B cell (primary cell): ENCODE measurements at regions not wholly inside any gene's neighbourhood (a gene's known extent, or its start where the extent isn't known, plus 50 kb on each side); places are given as distances from the start of the nearest gene placed in this dataset.

ENCODE experiments used
- ATAC-seq: fragments of 200-7000 bp; cut with Tn5 transposase; one replicate; pipeline ENCODE4 v1.10.0; 2021; ENCODE audit warnings: low read depth, mild to moderate bottlenecking, moderate number of reproducible peaks, moderate library complexity
- CTCF ChIA-PET: fragments of 350-600 bp; sonication (Branson Sonifier 250); formaldehyde crosslinking; loops from one replicate; lab custom pipeline; 2021; ENCODE audit warnings: antibody characterized with exemption, inconsistent platforms; lab: Charles Lee
- POLR2A ChIA-PET: fragments of 350-600 bp; sonication (Branson Sonifier 250); formaldehyde crosslinking; loops from one replicate; lab custom pipeline; 2021; ENCODE audit warnings: antibody characterized with exemption; lab: Charles Lee
- DNase-seq: peaks from one replicate; pipeline ENCODE4 v3.0.0; 2013
- H2AFZ ChIP-seq: 2 replicates; pipeline ENCODE4 v1.6.1; 2012; ENCODE audit warnings: mild to moderate bottlenecking, low read depth, low read length; ENCODE audit not compliant: insufficient read depth, poor library complexity, severe bottlenecking
- H3K27ac ChIP-seq, 2 donors: 1 replicate in 1 of 2; 2 replicates in 1 of 2; pipeline ENCODE4 v1.5.1; 2012 to 2013; ENCODE audit warnings: low read length in 2 of 2, mild to moderate bottlenecking in 2 of 2, moderate library complexity in 1 of 2
- H3K27me3 ChIP-seq, 4 experiments: fragments of 200-600 bp in 1 of 4; sonication (generic) in 1 of 4; replicated peaks in 1 of 4; 1 replicate in 2 of 4; 2 replicates in 2 of 4; pipeline versions ENCODE4 v1.6.1 to v1.7.0; 2013 to 2016; ENCODE audit warnings: low read length in 3 of 4, mild to moderate bottlenecking in 2 of 4, mixed read lengths in 1 of 4, moderate library complexity in 1 of 4; ENCODE audit not compliant: insufficient read depth in 4 of 4, control insufficient read depth in 3 of 4; ENCODE audit errors: control extremely low read depth in 1 of 4
- H3K36me3 ChIP-seq, 2 experiments: replicated peaks in 1 of 2; 1 replicate in 1 of 2; 2 replicates in 1 of 2; pipeline versions ENCODE4 v1.6.1 to v1.7.1; 2013; ENCODE audit warnings: low read length in 1 of 2; ENCODE audit not compliant: insufficient read depth in 2 of 2, control insufficient read depth in 1 of 2; ENCODE audit errors: control extremely low read depth in 1 of 2, extremely low read depth in 1 of 2
- H3K4me1 ChIP-seq, 2 donors: fragments of 200-600 bp in 1 of 2; sonication (generic) in 1 of 2; 1 replicate in 1 of 2; 2 replicates in 1 of 2; pipeline versions ENCODE4 v1.5.1 to v1.6.1; 2013 to 2017; ENCODE audit warnings: low read length in 2 of 2; ENCODE audit not compliant: control insufficient read depth in 2 of 2, insufficient read depth in 2 of 2
- H3K4me2 ChIP-seq: replicated peaks from 2 replicates; pipeline ENCODE3; 2012; ENCODE audit warnings: mild to moderate bottlenecking, low read depth, low read length; ENCODE audit not compliant: poor library complexity, severe bottlenecking
- H3K4me3 ChIP-seq, 5 experiments: fragments of 200-600 bp in 1 of 5; sonication (generic) in 1 of 5; 1 replicate in 3 of 5; 2 replicates in 2 of 5; pipeline versions ENCODE4 v1.5.1 to v1.7.0; 2011 to 2016; ENCODE audit warnings: low read length in 4 of 5, mild to moderate bottlenecking in 4 of 5, low read depth in 2 of 5, control low read depth in 1 of 5, moderate library complexity in 1 of 5; ENCODE audit not compliant: insufficient read depth in 1 of 5; ENCODE audit errors: control extremely low read depth in 1 of 5, extremely low read depth in 1 of 5
- H3K79me2 ChIP-seq: fragments of 200-600 bp; sonication (generic); one replicate; pipeline ENCODE4 v1.6.0; 2016; ENCODE audit warnings: low read length; ENCODE audit not compliant: control insufficient read depth, insufficient read depth
- H3K9ac ChIP-seq: fragments of 200-600 bp; sonication (generic); 2 replicates; pipeline ENCODE4 v1.6.1; 2017; ENCODE audit warnings: mild to moderate bottlenecking, low read length, moderate library complexity
- H3K9me3 ChIP-seq, 3 donors: one replicate each; pipeline versions ENCODE4 v1.6.1 to v1.7.1; 2013; ENCODE audit warnings: low read length in 2 of 3; ENCODE audit not compliant: control insufficient read depth in 2 of 3, insufficient read depth in 1 of 3; ENCODE audit errors: control extremely low read depth in 1 of 3
- H4K20me1 ChIP-seq: 2 replicates; pipeline ENCODE4 v1.6.0; 2012; ENCODE audit warnings: mild to moderate bottlenecking, low read length; ENCODE audit not compliant: insufficient read depth, control insufficient read depth, poor library complexity, severe bottlenecking
- H3K27ac Mint-ChIP-seq: one replicate; pipeline ENCODE4 v1.8.0; 2021; ENCODE audit warnings: mixed read lengths
- H3K27me3 Mint-ChIP-seq: one replicate; pipeline ENCODE4 v1.8.0; 2021; ENCODE audit warnings: mixed read lengths
- H3K4me1 Mint-ChIP-seq: one replicate; pipeline ENCODE4 v1.8.0; 2021; ENCODE audit warnings: mixed read lengths
- H3K4me3 Mint-ChIP-seq: one replicate; pipeline ENCODE4 v1.8.0; 2021; ENCODE audit warnings: mixed read lengths
- H3K9me3 Mint-ChIP-seq: one replicate; pipeline ENCODE4 v1.8.0; 2022; ENCODE audit warnings: mixed read lengths; ENCODE audit not compliant: insufficient read depth
- EZH2 ChIP-seq: IDR thresholded peaks from 2 replicates; pipeline ENCODE4 v1.6.1; 2012; ENCODE audit warnings: borderline replicate concordance, low read depth, mild to moderate bottlenecking, moderate library complexity, low read length; ENCODE audit not compliant: insufficient read depth, poor library complexity, severe bottlenecking
- WGBS: methylation state at CpG from one replicate; pipeline ENCODE4 v1.1.5; 2013; ENCODE audit warnings: missing lambda C conversion rate; ENCODE audit not compliant: insufficient coverage; 5-methylcytosine and 5-hydroxymethylcytosine counted together
- intact Hi-C: fragments of 100-400 bp; cut with micrococcal nuclease; formaldehyde crosslinking; loops from one replicate; pipeline ENCODE4 v1.10.0; 2022
- TF ChIP-seq, protein P1 (sequence below): fragments of 200-600 bp; IDR thresholded peaks from one replicate; pipeline ENCODE4 v1.8.0; 2022; ENCODE audit warnings: antibody characterized with exemption, mild to moderate bottlenecking

DNA sequence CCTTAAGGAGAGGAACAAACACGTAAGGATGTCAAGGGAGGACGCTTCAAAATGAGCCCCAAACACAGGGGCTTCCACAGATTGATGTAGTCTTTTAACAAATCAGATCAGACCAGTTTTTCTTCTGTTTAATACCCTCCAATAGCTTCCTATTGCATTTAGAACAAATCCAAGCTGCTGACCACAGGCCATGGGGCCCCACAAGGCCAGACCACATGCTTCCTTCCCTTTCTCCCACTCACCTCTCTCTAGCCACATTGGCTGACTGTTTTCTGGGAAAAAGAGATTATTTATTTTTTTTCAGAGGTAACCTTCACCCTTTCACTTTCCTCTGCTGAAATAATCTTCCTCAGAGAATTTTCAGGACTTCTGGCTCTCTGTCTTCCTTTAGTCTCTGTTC, 380.6 kb downstream of the SIPA1L2 start:
- Mint-ChIP-seq H3K9me3 (no peaks in the 10 kb centered on the region), H3K4me1 (no peaks in the 10 kb centered on the region), H3K27ac (no peak overlapping the region), H3K27me3 (peaks cover 31% of the 10 kb centered on the region), H3K4me3 (no peak overlapping the region)
- no peaks in the 10 kb centered on the region for H3K9me3 ChIP-seq
- H3K4me1 ChIP-seq, result no peaks in the 10 kb centered on the region
- intact Hi-C loops, result no loop called here
- 20% methylated on average over 1 of the region's 2 CpGs for WGBS
- no peak for ATAC-seq
- ChIA-PET CTCF (no interaction called here), POLR2A (no interaction called here)
- H2AFZ ChIP-seq, result no peak overlapping the region
- no peak overlapping the region for H3K9ac ChIP-seq
- H3K27me3 ChIP-seq, result no peaks in the 10 kb centered on the region
- H4K20me1 ChIP-seq, result no peaks in the 10 kb centered on the region
- H3K79me2 ChIP-seq, result no peaks in the 10 kb centered on the region
- no peak overlapping the region for H3K27ac ChIP-seq
- TF ChIP-seq, protein P1, sequence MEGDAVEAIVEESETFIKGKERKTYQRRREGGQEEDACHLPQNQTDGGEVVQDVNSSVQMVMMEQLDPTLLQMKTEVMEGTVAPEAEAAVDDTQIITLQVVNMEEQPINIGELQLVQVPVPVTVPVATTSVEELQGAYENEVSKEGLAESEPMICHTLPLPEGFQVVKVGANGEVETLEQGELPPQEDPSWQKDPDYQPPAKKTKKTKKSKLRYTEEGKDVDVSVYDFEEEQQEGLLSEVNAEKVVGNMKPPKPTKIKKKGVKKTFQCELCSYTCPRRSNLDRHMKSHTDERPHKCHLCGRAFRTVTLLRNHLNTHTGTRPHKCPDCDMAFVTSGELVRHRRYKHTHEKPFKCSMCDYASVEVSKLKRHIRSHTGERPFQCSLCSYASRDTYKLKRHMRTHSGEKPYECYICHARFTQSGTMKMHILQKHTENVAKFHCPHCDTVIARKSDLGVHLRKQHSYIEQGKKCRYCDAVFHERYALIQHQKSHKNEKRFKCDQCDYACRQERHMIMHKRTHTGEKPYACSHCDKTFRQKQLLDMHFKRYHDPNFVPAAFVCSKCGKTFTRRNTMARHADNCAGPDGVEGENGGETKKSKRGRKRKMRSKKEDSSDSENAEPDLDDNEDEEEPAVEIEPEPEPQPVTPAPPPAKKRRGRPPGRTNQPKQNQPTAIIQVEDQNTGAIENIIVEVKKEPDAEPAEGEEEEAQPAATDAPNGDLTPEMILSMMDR, result no peak
- no peak for TF ChIP-seq EZH2
- DNase-seq, result no peak
- no peaks in the 10 kb centered on the region for H3K36me3 ChIP-seq
- no peak overlapping the region for H3K4me3 ChIP-seq
- no peak overlapping the region for H3K4me2 ChIP-seq

DNA sequence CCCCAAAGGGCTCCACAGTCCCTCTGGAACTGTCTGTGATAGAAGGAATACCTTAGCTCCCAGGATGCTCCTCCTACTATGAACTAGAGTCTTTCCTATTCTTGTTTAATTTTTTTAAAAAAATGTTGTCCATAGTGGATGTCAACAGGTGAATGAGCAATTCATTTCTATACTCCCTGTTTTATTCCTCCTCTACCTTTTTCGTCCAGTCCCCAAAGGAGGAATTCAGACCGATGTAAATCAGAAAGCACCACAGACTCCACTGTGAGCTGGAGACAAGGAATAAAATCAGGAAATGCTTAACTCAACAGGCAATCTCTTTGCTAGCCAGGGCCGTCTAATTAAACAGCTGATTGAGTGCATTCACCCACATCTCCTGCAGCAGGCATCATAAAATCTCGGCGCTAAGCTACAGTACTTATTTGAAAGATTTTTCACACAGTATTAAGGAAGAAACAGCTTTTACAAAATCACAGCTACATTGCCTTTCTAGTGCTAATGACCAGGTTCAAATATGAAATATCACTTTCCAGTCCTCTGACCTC, 381.6 kb downstream of the SIPA1L2 start:
- no peaks in the 10 kb centered on the region for H4K20me1 ChIP-seq
- Mint-ChIP-seq H3K9me3 (no peaks in the 10 kb centered on the region), H3K4me3 (no peak overlapping the region), H3K4me1 (no peaks in the 10 kb centered on the region), H3K27me3 (peaks cover 31% of the 10 kb centered on the region), H3K27ac (no peak overlapping the region)
- H3K4me2 ChIP-seq, result no peak overlapping the region
- H3K27ac ChIP-seq, result no peak overlapping the region
- DNase-seq (no peak), ATAC-seq (no peak)
- TF ChIP-seq EZH2, result no peak
- TF ChIP-seq, protein P1, result no peak
- H3K36me3 ChIP-seq, result no peaks in the 10 kb centered on the region
- H3K9me3 ChIP-seq, result no peaks in the 10 kb centered on the region
- H3K4me3 ChIP-seq, result no peak overlapping the region
- intact Hi-C loops, result no loop called here
- H3K27me3 ChIP-seq, result no peaks in the 10 kb centered on the region
- POLR2A ChIA-PET, result no interaction called here
- CTCF ChIA-PET, result no interaction called here
- no peaks in the 10 kb centered on the region for H3K4me1 ChIP-seq
- no peaks in the 10 kb centered on the region for H3K79me2 ChIP-seq
- no peak overlapping the region for H2AFZ ChIP-seq
- no peak overlapping the region for H3K9ac ChIP-seq
- WGBS, result 38% methylated on average over 3 of the region's 5 CpGs
